ENCODE measurements at regions not wholly inside any gene's neighbourhood (a gene's known extent, or its start where the extent isn't known, plus 50 kb on each side); places are given as distances from the start of the nearest gene placed in this dataset.

GRCh38 chr9:16090907-16091629, 538.2 kb downstream of the CCDC171 start:
- intact Hi-C loops (cut with DNase I), result no loop called here

GRCh38 chr9:16092142-16093091, 539.6 kb downstream of the CCDC171 start:
- DNase-seq (ENCODE audit: low spot score), result no peak

More at GRCh38 chr9:16090907-16091629, 538.2 kb downstream of the CCDC171 start:
- DNase-seq (ENCODE audit: low spot score), result no peak

GRCh38 chr9:16098306-16098705, 545.5 kb downstream of the CCDC171 start:
- intact Hi-C loops (cut with DNase I), result no loop called here
- DNase-seq (ENCODE audit: low spot score), result no peak

More at GRCh38 chr9:16092142-16093091, 539.6 kb downstream of the CCDC171 start:
- intact Hi-C loops (cut with DNase I), result no loop called here

- intact Hi-C loops (cut with DNase I), result no loop called here
- no peak for DNase-seq (ENCODE audit: low spot score)
Measured at GRCh38 chr9:16099732-16100536, 547.1 kb downstream of the CCDC171 start.

GRCh38 chr9:16100537-16101091, 547.8 kb downstream of the CCDC171 start:
- intact Hi-C loops (cut with DNase I), result no loop called here
- DNase-seq (ENCODE audit: low spot score), result peak; percentile 92

- DNase-seq (ENCODE audit: low spot score), result no peak
- intact Hi-C loops (cut with DNase I), result no loop called here
Measured at GRCh38 chr9:16102154-16102553, 549.3 kb downstream of the CCDC171 start.

GRCh38 chr9:16103620-16104397, 551.0 kb downstream of the CCDC171 start:
- intact Hi-C loops (cut with DNase I), result no loop called here
- peak; percentile 86 for DNase-seq (ENCODE audit: low spot score)

GRCh38 chr9:16105168-16106020, 552.6 kb downstream of the CCDC171 start:
- intact Hi-C loops (cut with DNase I), result loop anchor here in 1 of 2 donors (5.0 kb wide), 1 partner anchor 632 kb away; no protein-coding TSS in a partner anchor
- no peak for DNase-seq (ENCODE audit: low spot score)

GRCh38 chr9:16106021-16106571, 553.3 kb downstream of the CCDC171 start:
- DNase-seq (ENCODE audit: low spot score), result no peak
- intact Hi-C loops (cut with DNase I), result loop anchor here in 1 of 2 donors (5.0 kb wide), 1 partner anchor 631 kb away; no protein-coding TSS in a partner anchor

GRCh38 chr9:16112116-16112515, 559.3 kb downstream of the CCDC171 start:
- no peak for DNase-seq (ENCODE audit: low spot score)
- intact Hi-C loops (cut with DNase I), result no loop called here

- DNase-seq (ENCODE audit: low spot score), result no peak
- intact Hi-C loops (cut with DNase I), result no loop called here
Measured at GRCh38 chr9:16115994-16116393, 563.2 kb downstream of the CCDC171 start.

- no peak for DNase-seq (ENCODE audit: low spot score)
- intact Hi-C loops (cut with DNase I), result no loop called here
Measured at GRCh38 chr9:16118043-16118442, 565.2 kb downstream of the CCDC171 start.

- no peak for DNase-seq (ENCODE audit: low spot score)
- intact Hi-C loops (cut with DNase I), result no loop called here
Measured at GRCh38 chr9:16119261-16120230, 566.7 kb downstream of the CCDC171 start.

GRCh38 chr9:16120231-16120641, 567.4 kb downstream of the CCDC171 start:
- intact Hi-C loops (cut with DNase I), result no loop called here
- no peak for DNase-seq (ENCODE audit: low spot score)

- intact Hi-C loops (cut with DNase I), result no loop called here
- DNase-seq (ENCODE audit: low spot score), result no peak
Measured at GRCh38 chr9:16120727-16121126, 567.9 kb downstream of the CCDC171 start.

- intact Hi-C loops (cut with DNase I), result no loop called here
- no peak for DNase-seq (ENCODE audit: low spot score)
Measured at GRCh38 chr9:16121168-16121567, 568.3 kb downstream of the CCDC171 start.

Data from posterior vena cava (tissue), 2 donors.